Omental fat pad (tissue), 3 donors: ENCODE measurements at regions not wholly inside any gene's neighbourhood (a gene's known extent, or its start where the extent isn't known, plus 50 kb on each side); places are given as distances from the start of the nearest gene placed in this dataset.
"Not testable (repeated sequence)": the region's sequence is repeated elsewhere in the genome, so short reads cannot be mapped to it uniquely, and the experiment has no call there.

ENCODE experiments used
- ATAC-seq: fragments of 150-250 bp; one replicate; pipeline ENCODE4 v1.9.1; 2016; ENCODE audit warnings: mild to moderate bottlenecking, moderate library complexity; ENCODE audit not compliant: low FRiP score
- DNase-seq: peaks from one replicate; pipeline ENCODE4 v3.0.0-alpha.2; 2019; ENCODE audit warnings: low spot score
- TF ChIP-seq, protein P1 (sequence below), 3 donors: fragments of 450-650 bp; IDR thresholded peaks; one replicate each; pipeline ENCODE4 v1.5.1; 2016 to 2017; ENCODE audit warnings: antibody characterized with exemption in 3 of 3, mild to moderate bottlenecking in 3 of 3, moderate library complexity in 2 of 3

DNA sequence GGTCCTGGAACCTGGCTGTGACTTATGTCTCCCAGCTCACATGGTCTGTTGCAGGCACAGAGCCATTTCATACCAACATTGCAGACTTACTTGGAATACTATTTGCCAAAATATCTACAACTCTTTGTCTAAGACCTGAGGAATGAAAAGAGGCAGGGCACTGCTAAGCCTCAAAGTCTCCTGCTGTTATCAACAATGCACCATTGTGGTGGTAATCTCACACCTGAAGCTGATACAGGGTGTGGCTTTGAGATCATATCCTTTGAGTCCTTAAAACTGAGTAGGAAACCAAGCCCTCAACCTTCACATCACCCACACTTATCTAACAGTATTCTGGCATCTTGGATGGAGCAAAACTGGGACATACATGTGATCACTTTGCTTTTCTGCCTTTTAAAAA lies 782.0 kb downstream of the EPHA3 start:
- ATAC-seq (no peak), DNase-seq (no peak)
- TF ChIP-seq, protein P1, sequence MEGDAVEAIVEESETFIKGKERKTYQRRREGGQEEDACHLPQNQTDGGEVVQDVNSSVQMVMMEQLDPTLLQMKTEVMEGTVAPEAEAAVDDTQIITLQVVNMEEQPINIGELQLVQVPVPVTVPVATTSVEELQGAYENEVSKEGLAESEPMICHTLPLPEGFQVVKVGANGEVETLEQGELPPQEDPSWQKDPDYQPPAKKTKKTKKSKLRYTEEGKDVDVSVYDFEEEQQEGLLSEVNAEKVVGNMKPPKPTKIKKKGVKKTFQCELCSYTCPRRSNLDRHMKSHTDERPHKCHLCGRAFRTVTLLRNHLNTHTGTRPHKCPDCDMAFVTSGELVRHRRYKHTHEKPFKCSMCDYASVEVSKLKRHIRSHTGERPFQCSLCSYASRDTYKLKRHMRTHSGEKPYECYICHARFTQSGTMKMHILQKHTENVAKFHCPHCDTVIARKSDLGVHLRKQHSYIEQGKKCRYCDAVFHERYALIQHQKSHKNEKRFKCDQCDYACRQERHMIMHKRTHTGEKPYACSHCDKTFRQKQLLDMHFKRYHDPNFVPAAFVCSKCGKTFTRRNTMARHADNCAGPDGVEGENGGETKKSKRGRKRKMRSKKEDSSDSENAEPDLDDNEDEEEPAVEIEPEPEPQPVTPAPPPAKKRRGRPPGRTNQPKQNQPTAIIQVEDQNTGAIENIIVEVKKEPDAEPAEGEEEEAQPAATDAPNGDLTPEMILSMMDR (IDR thresholded peaks at IDR 0.05) = no peak

DNA sequence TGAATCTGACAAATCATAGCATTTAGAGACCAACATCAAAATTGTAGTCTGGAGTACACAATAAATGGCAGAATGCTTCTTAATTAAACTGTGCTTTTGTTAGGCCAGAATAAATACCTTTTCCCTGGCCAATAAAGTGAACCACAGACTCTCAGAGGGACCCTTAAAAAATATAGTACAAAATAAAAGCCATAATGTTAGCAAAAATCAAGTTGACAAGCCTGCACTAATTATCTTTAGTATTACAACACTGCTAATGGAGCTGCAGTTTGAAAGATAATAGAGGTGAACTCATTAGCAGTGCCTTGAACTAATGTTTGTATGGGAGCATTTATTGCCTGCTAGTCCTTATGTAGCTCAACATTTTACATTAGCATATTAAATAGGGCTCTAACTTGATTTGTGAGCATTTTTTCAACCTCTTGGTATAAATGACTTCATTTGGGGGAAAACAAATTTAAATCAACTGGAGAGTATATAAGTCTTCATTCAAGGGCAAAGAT lies 801.3 kb downstream of the EPHA3 start:
- ATAC-seq (no peak), DNase-seq (no peak)
- TF ChIP-seq, protein P1 (IDR thresholded peaks at IDR 0.05) = no peak

DNA sequence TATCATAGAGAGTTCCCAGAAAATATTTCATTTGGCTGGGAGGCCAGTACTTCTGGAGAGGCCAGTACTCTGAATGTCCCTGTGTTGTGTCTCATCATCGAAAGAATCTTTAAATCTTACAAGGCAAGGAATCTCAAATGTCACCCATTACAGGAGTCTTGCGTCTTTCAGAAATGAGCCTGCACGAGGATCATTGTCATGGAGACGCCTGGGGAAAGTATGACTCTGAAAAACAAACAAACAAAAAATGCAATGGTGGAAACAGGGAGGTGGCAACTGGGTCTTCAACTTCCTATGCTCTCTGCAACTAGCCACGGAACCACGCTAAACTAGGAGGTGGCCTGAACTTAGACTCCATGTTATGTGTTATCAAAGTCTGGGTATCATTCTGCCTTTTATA lies 804.6 kb downstream of the EPHA3 start:
- ATAC-seq = no peak
- TF ChIP-seq, protein P1 (IDR thresholded peaks at IDR 0.05) = no peak
- DNase-seq = no peak

DNA sequence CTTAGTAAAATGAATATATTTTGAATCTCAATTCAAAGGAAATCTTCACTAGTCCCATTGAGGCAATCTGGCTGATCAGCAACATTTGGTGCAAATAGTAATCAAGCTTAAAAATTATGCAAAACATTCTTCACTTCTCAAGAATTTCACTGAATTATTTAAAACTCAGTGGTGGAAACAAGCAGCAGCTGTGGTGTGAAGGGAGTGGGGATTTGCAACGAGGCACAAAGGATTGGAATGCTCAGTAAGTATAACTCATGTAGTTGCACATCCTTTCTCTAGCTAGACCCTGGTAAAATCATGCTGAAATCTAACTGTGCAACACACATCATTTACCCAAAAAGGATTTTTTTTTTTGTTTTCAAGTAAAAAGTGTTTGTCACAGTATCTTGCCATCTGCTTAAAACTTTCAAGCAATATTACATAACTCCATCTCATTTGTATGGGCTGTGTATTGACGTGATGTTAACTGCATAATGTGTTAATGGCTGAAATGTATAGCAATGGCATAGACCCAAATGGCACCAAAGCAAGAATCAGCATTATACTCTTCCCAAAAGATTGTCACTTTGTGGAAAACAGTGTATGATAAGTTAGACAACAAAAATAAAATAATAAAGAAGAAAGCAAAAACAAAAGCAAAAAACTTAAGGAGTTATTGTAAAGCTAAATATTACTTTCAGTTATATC lies 816.6 kb downstream of the EPHA3 start:
- TF ChIP-seq, protein P1 (IDR thresholded peaks at IDR 0.05) = no peak
- ATAC-seq (no peak), DNase-seq (no peak)

DNA sequence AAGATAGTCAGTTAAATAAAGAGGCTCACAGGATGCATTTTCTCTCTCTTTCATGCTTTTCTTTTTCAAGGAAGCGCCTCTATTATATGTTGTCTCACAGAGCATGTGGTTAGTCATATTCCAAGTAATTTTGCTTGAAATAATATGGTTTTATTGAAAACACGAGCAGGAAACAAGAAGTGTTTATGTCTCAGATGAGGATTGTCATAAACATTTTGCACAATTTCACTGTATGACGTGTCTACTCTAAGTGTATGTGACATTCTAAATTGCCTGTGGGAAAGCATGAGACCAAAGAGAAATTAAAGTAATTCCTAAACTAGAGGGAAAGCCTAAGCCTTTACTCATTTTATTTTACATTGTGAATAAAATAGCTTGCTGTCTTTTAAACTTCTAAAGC lies 818.6 kb downstream of the EPHA3 start:
- TF ChIP-seq, protein P1 (IDR thresholded peaks at IDR 0.05) = no peak
- no peak for ATAC-seq
- no peak for DNase-seq

DNA sequence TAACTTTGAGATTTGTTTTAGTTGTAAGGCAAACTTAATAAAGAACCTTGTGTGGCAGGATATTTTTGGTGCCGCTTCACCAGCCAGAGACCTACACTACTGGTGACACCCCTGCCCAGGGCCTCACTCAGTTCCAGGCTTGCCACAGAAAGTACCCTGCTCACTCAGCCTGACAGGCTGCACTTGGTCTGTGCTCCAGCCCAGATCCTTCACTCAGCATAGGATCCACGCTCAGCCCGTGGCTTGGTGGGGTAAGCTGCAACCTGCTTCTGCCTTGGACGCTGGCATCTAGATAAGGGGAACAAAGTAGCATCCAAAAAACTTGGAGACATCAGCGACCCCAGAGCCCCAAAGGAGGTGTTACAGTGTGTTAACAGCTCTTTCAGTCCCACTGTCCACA lies 825.5 kb downstream of the EPHA3 start:
- TF ChIP-seq, protein P1 (IDR thresholded peaks at IDR 0.05) = no peak
- no peak for DNase-seq
- ATAC-seq = no peak

DNA sequence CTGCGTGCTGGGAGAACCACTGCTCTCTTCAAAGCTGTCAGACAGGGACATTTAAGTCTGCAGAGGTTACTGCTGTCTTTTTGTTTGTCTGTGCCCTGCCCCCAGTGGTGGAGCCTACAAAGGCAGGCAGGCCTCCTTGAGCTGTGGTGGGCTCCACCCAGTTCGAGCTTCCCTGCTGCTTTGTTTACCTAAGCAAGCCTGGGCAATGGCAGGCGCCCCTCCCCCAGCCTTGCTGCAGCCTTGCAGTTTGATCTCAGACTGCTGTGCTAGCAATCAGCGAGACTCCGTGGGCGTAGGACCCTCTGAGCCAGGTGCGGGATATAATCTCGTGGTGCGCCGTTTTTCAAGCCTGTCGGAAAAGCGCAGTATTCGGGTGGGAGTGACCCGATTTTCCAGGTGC lies 837.0 kb downstream of the EPHA3 start:
- not testable (repeated sequence) for DNase-seq, ATAC-seq
